AG08395 (cell line): ENCODE measurements at regions not wholly inside any gene's neighbourhood (a gene's known extent, or its start where the extent isn't known, plus 50 kb on each side); places are given as distances from the start of the nearest gene placed in this dataset.

Source experiments
- DNase-seq: peaks from one replicate; pipeline ENCODE4 v3.0.0; 2012; ENCODE audit warnings: mixed read lengths, low spot score

DNA sequence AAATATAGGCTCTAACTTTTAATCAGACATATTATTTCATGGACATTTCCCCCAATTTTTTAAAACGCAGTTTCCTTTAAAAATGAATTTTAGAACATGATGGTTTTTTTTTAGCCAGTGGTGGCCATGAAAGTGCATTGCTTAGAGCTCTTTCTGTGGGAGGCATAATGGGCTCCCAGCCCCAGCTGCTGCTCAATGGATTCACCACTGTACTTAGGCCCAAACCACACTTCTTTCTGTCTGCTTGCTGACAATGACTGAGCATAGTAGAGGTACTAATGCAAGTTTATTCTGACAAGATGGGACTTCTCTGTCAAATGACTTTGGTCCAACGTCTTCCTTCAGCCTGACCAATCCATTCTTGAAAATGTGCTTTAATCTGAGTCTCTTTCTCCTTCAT lies 400.2 kb upstream of the GRIA3 start:
- no peak for DNase-seq

DNA sequence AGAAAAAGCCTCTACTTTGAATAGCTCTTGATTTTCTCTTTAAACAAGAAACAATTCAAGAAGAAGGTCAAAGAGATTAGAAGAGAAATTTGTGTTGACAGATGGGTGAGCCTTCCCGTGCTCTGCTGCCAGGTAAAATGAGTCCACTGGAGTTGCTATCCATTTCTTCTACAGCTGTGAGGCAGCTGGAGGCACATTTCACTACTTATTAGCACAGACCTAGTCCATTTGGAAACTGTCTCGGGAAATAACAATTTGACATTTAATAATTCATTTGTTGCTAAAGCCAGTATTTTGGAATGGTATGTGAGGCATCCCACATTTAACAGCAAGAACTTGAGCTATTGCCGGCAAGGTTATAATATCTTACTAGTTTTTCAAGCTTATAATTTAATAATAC lies 396.8 kb upstream of the GRIA3 start:
- DNase-seq = no peak

DNA sequence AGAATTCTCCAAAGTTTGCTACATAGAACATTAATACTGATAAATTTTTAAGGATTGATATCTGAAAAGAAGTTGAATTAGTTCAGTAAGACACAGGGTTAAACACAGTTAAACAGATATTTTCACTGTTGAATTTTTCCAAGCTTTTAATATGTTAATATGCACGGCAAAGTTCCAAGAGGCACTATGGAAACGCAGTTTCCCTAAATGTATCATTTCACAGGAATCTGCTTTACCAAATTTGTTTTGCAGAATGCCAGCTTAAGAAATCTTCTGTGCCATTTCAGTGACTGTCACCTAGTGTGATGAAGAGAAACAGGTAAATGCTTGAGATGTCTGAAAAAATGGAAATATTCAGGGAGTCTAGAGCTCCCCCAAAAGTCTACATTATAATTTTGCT lies 395.9 kb upstream of the GRIA3 start:
- no peak for DNase-seq

DNA sequence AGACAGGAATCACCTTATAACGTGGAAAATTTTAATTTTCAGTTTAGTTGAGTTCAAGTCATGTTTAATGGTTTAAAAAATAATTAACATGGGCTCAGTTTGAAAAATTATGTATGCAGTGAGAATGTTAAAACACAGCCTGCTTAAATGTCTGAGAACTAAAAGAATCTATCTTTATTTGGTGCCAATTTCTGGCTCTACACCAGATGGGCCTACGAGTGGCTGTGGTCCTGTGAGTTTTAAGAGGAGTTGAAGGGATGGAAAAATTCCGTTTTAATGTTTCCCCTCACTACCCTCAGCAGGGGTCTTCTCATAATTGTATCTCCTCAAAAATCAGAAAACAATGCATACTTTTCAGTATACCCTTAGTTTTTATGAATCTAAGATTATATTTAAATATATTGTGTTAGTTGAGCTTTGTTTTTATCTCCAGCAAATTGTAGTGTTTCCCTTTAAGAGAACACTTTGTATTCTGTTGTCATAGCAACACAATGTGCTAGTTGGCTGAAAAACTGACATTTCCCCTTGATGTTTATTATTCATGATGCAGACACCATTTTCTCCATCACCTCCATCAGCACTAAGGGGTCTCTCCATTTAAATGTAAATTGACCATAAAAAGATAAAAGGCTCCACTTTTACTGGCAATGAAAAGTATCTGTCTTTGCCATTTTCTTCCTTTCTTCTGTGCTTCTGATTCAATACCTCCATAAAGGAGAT lies 393.5 kb upstream of the GRIA3 start:
- DNase-seq = no peak

DNA sequence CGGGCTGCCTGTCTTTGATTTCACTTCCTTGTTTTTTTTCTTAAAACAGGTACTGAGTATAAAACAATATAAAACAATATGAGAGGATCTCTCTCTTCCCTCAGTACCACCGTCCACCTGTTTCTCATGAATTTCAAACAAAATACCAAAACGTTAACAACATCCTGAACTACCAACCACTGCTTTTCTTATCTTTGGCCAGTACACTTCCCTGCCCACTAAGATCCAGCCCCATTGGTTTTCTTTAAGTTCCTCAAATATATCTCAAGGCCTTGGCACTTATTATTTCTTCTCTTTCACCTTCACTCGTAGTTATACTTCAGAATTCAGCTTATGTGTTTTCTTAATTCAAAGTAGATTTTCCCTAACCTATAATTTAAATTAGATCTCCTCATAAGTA lies 370.2 kb upstream of the GRIA3 start:
- DNase-seq = no peak

DNA sequence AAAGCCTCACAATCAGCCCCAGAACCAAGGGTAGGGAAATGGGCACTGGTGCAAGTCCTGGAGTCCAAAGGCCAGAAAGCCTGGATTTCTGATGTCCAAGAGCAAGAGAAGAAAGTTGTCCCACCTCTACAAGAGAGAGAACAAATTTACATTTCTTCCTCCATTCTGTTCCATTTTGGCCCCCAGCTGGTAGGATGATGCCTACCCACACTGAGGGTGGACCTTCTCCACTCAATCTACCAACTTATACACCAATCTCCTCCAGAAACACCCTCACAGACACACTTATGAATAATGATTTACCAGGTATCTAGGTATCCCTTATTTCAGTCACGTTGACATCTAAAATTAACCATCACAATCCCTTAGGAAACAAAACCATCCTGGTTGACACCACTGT lies 367.8 kb upstream of the GRIA3 start:
- no peak for DNase-seq

DNA sequence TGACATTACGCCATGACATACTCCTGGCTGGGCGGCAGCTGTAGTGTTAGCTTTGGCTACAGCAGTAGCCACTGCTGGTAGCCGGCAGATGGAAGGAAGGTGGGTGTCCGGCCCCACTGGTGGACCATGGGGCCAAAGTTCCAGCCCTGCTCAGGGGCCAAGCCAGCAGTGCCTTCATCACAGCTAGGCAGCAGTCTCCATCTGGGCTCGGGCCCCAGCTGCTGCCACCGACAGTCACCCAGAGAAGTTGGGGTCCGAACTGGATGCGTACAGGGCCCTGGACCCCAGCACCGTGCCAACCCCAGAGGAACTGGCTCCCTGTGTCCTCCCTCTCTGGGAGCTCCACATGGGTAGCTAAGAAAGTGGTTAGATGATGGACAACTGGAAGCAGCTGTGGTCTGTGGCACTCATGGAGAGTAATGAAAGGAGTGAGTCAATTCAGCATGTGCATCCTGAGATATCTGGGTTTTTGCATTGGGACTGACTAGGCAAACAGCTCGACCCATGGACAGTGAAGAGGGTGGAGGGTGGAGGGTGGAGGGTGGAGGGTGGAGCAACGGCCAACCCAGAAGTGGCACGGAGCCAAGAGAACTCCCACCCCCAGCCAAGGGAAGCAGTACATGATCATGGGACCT lies 366.6 kb upstream of the GRIA3 start:
- DNase-seq = no peak

DNA sequence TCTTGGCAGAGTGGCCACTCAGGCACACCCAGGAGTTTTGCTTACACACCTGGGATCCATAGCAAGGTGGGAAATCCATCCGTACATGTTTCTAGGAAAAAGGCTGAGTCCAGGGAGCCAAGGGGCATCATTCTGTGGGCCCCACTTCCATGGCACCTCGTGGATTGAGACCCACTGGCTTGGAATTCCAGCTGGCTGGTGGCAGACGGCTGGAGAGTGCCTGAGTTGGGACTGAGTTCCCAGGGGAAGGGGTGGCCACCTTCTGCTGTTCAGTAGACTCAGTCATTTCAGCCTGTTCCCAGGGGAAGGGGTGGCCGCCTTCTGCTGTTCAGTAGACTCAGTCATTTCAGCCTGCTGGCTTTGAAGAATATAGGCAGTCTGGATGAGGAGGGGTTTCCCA lies 366.0 kb upstream of the GRIA3 start:
- no peak for DNase-seq

DNA sequence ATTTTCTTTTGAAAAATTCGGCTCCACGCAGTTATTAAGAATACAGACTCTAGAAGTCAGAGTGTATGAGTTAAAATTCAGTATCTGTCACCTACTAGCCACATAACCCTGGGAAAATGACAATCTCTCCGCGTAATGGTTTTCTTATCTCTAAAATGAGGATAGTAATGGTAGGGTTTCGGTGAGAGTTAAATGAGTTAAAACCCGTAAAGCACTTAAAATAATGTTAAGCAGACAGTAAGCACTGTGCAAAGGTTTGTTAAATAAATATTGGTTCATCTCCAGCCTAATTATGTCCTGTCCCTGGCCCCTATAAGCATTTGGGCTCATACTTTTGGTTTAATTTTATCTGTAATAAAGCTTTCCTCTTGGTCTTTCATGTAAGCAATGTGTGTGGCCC lies 350.8 kb upstream of the GRIA3 start:
- DNase-seq = no peak

DNA sequence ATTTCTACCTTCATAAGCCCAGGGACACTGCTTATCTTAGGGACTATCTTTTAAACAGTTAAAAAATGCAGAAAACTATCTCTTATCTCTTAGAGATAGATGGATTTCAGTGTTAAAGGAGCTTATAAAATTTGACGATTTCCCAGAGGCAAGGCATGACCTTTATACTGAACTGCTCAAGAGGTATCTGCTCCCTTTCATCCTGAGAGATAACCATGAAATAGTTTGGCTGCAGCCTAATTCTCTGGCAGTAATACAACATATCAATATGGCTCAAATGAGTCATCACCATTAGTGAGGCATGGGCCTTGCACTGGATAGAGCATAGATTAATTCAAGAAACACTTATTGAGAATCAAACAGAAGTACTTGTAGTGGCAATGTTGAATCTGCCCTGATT lies 348.2 kb upstream of the GRIA3 start:
- DNase-seq = no peak

DNA sequence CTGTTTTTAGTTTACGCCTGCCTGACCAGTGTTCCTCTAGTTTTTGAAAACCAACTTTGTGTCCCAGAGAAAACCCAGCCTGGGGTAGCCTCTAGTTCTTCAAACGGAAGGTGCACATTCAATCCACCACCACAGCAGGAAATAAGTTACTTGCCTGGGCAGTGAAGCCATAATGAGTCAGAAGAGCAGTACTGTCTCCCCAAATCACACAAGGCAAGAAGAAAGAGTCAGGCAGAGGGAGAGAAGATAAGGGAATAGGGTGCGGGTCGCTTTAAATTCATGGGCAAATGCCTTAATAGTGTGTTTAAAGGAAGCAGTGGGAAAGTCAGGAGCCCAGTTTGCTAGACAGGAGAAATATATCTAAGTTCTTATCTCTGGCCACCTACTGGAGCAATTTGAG lies 333.8 kb upstream of the GRIA3 start:
- no peak for DNase-seq

DNA sequence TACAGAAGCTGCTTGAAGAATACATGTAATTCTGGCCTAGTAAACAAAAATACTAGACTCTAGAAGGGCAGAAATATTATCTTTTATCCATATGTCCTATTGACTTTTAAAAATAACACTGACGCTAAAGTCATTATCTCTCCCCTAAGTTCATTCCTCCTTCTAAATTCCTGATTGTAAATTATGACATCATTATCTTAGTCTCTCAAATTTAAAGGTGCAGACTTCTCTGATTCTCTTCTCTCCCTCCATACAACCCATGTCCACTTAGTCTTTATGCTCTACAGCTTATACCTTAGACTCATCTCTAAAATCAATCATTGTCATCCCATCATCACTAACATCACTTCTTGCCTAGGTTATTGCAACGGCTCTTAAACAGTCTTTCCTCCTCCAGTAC lies 327.9 kb upstream of the GRIA3 start:
- DNase-seq = no peak

DNA sequence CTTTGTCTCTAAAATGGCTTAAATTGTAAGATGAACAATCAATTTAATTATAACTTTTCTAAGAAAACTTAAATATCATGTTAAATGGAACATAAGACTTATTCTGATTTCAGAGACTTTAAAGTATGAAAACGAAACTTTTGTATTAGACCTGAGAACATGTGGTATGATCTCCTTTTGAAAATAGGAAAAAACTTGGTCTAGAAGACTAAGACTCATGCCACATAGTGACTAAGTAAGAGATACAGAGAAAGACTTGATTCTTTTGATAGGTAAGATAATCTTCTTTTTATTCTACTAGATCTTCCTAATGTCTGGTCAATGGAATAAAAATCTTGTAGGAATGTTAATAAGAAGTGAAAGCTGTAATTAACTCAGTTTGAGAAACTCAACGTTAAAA lies 326.3 kb upstream of the GRIA3 start:
- no peak for DNase-seq

DNA sequence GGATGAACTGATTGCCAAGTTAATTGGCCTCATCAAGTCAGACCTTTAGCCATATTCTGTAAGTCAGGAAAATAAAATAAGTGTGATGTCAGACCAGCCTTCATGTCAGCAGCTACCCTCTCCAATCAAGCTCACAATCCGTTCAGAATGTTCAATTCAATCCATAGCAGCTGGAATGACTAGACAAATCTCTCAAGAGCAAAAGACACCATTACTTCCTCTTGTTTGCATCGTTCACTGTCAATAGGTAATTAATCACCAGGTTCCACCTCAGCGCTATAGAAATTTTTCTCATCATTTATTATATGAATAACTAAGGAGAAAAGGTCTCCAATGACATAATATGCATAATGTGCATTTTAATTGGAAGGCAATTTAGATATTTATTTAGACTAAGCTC lies 321.0 kb upstream of the GRIA3 start:
- no peak for DNase-seq

DNA sequence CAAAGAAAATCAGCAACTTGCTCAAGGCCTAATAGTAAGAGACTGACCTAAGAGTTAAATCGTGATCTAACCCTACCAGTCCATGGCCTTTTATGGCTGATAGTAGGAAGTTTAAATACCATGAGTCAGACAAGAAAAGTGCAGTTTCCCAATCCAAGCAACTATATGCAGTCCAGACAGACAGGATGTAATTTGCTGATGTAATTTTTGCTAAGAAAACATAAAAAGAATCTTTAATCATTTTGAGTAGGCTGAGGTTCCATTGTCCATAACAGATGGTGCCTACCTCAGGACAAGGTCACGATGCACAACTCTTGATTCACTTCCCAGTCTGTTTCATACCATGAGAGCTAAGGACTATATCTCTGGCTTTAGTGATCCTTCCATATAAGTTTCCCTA lies 317.5 kb upstream of the GRIA3 start:
- DNase-seq = peak; percentile 38

DNA sequence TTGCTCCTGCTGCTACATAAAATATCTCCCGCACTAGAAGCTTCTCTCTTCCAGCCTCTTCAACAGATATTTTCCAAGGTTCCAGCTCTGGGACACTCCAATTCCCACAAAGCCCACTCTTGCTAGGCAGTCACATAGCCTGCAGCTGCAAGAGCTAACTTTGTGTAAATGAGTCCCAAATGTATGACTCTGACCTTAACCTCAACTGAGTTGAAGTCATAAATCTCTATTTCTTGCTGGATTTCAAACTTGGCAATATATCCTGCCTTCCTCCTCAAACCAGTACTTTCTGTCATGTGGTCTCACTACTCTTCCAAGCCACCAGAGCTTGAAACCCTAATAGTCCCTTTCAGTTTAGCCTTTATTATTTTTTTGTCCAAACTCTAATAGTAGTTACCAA lies 315.4 kb upstream of the GRIA3 start:
- no peak for DNase-seq

DNA sequence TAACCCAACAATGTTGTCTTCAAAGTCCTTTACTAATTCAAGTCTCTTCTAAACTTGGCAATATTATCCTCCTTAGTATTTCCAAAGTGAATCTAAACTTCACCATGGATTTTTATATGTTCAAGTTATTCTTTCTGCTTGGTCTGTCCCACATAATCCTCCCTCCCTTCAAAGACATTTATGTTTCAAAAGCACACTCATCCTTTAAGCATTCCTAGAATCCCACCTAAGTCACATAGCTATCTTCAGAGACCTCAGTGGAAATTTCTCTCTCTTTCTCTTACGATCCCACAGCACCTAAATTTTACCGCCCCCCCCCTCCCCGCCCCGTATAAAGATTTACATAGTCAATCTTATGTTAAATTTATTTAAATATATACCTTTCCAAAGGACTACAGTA lies 314.9 kb upstream of the GRIA3 start:
- DNase-seq = no peak

DNA sequence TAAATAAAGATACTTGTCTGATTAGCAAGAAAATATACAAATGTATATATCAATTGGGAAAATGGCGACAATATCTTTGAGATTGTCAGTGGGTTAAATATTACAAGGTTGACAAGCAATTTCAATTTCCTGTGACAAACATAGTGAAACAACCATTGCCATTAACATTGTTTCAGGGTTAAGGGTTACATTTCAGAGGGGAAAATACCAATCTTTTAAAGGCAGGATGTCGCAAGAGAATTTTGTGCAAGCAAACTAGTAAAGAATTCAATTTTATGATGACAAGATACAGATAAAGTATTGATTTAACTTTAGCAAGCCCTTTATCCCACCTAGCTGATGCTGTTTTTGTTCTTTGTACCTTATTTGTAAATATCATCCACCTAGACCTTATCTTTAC lies 305.8 kb upstream of the GRIA3 start:
- DNase-seq = no peak

DNA sequence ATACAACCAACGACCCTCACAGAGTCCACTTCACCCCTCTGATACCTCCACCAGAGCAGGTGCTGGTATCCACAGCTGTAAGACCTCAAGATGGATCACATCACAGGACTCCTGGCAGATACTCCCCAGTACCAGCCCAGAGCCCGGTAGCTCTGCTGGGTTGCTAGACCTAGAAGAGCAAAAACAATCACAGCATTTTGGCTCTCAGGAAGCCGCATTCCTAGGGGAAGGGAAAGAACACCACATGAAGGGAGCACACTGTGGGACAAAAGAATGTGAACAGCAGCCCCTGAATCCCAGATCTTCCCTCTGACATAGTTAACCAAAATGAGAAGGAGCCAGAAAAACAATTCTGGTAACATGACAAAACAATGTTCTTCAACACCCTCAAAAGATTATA lies 303.1 kb upstream of the GRIA3 start:
- DNase-seq = no peak

DNA sequence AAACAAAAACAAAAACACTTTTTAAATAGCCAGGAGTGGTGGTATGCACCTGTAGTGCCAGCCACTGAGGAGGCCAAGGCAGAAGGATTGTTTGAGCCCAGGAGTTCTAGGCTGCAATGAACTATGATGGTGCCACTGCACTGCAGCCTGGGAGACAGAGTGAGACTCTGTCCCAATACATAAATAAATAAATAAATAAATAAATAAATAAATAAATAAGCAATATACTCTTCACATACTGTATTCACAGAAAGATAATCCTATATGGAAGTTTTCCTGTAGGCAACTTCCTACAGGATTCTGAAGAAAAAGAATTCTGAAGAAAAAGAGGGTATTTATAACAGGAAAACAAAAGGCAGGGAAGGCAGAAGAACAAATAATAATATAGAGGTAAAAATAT lies 293.3 kb upstream of the GRIA3 start:
- DNase-seq = no peak

DNA sequence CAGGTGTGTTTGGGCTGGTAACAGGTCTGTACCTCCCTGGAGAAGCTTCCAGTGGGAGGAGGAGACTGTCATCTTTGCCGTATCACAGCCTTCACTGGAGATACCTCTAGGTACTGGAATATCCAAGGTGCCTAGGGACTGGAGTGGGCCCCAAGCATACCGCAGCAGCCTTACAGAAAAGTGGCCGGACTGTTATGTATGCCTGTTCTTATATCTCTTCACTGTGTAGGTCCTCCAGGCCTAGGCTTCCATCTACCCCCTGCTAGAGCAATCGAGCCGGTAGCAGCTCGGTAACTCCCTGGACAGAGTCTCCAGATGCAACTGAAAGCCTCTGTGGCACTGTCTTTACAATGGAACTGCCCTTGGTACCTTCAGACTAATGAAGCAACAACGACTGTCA lies 277.4 kb upstream of the GRIA3 start:
- no peak for DNase-seq

DNA sequence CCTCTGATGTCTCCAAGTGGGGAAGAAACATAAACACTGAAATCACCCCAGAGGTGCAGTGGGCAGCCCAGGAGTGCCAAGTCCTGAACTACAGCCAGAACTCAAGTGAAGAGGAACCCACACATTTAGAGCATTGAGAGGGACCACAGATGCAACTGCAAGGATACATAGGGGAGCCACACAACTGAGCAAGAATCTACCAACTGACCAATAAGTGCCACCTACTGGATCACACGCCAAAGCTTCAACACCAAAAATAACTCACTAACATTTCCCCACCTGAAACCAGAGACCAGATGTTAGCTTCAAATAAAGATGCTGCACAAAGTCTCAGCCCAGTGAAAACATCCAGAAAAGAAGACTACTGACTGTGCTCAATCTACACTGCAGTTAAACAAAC lies 276.7 kb upstream of the GRIA3 start:
- no peak for DNase-seq

DNA sequence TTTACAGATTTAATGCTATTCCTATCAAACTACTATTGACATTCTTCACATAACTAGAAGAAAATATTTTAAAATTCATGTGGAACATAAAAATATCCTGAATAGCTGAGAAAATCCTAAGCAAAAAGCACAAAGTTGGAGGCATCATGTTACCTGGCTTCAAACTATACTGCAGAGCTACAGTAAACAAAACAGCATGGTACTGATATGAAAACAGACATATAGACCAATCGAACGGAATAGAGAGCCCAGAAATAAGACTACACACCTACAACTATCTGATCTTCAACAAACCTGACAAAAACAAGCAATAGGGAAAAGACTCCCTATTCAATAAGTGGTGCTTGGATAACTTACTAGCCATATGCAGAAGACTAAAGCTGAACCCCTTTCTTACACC lies 273.4 kb upstream of the GRIA3 start:
- DNase-seq = no peak

DNA sequence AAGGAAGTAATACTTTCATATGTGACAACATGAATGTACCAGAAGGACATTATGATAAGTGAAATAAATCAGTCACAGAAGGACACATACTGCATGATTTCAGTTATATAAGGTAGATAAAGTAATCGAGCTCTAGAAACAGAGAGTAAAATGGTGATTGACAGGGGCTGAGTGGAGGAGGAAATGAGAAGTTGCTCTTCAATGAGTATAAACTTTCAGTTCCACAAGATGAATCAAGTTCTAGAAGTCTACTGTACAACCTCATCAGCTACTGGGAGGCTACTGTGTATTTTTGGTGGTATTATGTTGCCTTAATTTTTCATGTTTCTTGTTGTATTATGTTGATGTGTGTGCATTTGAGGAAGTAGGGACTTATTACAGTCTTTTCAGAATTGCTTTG lies 270.9 kb upstream of the GRIA3 start:
- no peak for DNase-seq
